NCI-H128 (cell line): ENCODE measurements at regions not wholly inside any gene's neighbourhood (a gene's known extent, or its start where the extent isn't known, plus 50 kb on each side); places are given as distances from the start of the nearest gene placed in this dataset.
"Not testable (repeated sequence)": the region's sequence is repeated elsewhere in the genome, so short reads cannot be mapped to it uniquely, and the experiment has no call there.

Source experiments
- DNase-seq: peaks from one replicate; lab custom pipeline; 2025; ENCODE audit not compliant: unreplicated experiment; lab: John Stamatoyannopoulos, UW

DNA sequence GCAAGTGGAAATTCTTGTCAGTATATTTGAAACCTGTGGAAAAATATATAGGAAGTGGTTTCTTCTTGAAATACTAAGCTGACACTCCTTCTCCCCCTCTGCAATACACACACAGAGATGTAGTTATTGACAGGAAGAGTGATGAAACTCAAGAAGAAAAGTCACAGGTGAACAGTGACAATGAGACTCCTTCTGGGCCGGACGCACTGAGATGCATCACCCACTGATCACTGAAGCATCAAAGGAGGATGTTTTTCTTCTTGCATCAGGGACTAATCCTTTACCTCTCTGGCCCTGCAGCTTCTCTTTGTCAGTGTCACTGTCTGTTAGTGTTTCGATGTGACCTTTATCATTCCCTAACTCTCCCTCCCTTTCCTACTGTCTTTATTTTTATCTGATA is 1864.2 kb upstream of the C9orf72 start:
- DNase-seq: no peak

DNA sequence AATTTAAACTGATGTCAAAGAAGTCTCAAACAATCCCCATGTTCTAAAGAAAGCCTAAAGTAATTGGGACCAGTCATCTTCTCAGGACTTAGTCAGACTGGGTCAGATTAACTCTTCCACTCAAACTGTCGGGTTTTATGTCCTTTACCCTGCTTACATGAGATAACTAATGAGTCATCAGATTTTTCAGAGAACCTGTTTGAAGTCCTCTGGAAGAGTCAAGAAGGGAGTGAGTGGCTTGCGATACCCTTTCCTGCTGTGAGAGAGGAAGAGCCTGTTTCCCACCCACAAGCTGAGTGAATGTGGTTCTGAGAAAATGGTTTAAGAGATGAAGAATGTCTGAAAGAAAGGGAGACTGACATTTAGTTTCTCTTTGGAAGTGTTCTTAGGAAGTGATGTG is 1866.7 kb upstream of the C9orf72 start:
- no peak for DNase-seq

DNA sequence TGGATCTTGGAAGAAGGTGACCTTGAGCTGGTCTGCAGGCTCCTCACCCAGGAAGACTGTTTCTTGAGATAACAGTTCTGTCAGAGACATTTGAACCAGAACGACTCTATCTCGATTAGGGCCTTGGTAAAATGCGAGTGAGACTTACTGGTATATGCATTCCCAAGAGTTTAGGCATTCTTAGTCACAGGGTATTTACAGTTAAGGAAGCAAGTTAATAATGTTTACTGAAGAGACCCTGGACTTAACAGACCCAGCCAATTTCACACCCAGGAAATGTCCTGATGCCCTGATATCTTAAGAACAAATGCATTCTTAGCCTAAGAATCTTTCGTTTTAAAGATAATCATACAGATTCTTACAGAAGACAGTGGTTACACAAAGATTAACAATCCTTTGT is 1867.2 kb upstream of the C9orf72 start:
- no peak for DNase-seq

DNA sequence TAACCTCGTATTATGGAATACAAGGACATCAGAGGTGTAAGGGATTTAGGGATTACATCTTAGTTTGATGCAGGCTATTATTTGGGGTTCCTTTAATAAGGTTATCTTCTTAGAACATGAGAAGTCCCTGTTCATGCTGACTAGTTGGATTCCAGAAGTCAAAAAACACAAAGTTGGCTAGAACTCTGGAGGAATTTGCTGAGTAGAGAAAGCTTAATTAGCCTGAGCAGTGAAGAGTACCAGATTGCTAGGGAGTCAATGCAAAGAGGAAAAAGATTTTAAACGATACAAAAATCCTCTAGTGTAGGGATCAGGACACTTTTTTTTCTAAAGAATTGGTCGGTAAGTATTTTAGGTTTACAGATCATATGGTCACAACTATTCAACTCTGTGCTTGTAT is 1872.5 kb upstream of the C9orf72 start:
- no peak for DNase-seq

DNA sequence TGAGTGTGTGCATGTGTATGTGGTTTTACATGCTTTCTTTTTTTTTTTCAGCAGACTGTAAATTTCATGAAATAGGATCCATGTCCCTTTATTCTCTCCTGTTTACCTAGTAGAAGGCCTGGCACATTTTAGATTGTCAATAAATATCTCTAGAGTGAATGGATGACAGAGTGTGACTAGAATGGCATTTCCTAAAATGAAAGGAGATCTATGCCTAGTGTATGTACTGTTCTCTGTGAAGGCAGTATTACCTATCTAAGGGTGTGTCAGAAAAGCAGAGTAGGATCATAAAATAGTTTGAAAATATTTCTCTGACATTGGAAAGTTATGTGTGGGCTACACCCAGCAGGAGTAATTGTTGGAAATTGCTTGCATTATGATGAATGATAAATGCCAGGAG is 1876.0 kb upstream of the C9orf72 start:
- DNase-seq: peak; percentile 4

DNA sequence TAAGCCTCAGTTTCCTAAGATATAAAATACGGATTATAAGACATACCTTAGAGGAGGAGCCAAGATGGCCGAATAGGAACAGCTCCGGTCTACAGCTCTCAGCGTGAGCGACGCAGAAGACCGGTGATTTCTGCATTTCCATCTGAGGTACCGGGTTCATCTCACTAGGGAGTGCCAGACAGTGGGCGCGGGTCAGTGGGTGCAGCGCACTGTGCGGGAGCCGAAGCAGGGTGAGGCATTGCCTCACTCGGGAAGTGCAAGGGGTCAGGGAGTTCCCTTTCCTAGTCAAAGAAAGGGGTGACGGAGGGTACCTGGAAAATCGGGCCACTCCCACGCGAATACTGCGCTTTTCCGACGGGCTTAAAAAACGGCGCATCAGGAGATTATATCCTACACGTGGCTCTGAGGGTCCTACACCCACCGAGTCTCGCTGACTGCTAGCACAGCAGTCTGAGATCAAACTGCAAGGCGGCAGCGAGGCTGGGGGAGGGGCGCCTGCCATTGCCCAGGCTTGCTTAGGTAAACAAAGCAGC is 1877.1 kb upstream of the C9orf72 start:
- DNase-seq: not testable (repeated sequence)

DNA sequence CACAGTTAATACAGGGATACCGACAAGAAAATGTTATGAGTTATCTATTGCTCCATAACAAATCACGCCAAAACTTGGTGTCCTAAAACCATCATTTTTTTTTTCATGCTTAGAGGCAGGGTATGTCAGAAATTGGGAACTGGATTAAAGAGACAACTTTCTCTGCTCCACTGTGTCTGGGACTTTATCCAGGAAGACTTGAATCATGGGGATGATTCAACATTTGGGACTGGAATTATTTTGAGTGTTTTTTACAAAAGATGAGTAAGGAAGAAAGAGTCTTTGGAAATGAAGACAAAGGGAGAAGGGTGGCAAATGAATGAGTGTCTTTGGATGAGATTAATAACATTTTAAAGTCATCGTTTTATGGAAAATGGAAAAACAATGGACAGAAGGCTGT is 1883.7 kb upstream of the C9orf72 start:
- DNase-seq: no peak

DNA sequence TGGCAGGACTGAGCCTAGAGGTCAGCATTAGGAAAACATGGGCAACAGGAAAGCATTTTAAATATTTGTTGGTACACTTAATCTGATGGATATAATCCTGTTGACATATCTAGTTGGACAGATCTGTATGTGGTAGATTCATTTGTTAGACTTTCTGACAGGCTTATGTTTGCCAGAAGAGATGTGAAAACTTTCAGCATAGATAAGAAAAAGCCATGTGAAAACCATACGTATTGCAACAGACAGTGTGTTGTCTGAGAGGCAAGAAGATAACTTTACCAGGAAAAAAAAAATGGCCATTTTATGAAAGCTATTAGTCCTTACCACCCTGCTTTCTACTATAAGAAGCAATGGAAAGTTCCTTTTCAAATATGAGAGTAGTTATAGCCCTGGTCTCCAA is 1902.2 kb upstream of the C9orf72 start:
- no peak for DNase-seq

DNA sequence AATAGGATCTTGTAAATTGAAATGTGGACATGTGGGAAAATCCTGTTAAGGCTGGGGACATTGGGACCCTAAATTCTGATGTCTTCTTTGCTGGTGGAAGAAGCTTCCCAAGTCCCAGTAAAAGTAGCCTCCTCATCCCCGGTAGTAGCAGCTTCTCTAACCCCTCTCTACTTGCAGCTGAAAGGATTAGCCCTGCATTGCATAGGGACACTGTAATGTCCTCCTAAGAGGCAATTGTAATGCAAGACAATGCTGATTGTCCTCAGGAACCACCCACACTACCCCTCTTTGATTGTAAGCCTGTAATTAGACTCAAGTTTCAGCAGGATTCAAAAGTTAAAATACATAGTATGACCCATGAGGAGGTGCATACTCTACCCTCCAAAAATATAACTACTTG is 1938.4 kb upstream of the C9orf72 start:
- DNase-seq: no peak

DNA sequence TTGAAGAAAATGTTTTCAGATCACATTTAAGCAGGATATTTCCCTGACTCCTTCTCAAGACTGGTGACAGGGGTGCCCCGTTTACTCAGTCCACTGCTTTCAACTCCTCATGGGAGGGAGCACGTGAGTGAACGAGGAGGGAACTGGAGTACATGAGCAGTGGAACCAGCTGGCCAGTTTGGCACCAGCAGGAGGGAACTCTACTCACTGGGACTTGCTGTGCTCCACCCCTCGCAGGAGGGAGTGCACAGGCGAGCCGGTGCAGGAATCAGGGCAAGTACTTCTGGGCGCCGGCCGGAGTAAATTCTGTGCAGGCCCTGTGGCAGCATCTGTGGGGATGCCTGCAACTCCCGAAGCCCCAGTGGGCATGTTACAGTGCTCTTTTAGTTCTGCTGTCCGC is 1941.1 kb upstream of the C9orf72 start:
- DNase-seq: no peak

DNA sequence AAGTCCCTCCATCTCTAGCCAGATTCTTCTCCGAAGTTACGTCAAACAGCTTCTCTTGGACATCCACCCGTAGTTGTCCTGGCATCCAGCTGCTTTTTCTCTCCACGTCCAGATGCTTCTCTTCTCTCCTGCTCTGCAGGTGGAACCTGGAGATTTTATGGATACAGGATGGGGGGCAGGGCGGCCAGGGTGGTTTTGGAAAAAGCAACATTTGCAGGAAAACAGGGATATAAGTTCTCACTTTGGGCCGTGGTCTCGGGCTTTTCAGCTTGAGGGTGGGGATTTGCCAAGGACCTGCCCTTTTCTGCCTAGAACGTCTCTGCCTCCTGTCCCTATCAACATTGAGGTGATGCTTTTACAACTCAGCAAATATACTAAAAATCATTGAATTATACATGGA is 1941.6 kb upstream of the C9orf72 start:
- no peak for DNase-seq

DNA sequence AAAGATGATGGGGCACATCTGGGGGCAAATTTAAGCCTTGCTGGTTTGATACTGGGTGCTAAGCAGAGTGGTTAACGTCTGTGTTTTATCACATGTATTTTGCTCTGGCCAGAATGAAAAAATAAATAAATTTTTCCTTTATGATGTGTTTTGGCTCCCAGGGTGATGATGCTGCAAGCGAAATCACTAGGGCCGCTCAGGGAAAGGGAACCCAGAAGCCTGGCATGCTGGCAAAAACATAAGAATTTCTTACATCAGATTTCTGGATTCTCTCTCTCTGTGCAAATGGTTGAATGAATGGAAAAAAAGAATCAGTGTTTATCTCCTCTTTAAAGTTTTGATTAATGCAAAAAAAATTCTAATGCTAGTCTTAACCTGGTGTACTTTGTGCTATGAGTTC is 1975.2 kb upstream of the C9orf72 start:
- DNase-seq: no peak

DNA sequence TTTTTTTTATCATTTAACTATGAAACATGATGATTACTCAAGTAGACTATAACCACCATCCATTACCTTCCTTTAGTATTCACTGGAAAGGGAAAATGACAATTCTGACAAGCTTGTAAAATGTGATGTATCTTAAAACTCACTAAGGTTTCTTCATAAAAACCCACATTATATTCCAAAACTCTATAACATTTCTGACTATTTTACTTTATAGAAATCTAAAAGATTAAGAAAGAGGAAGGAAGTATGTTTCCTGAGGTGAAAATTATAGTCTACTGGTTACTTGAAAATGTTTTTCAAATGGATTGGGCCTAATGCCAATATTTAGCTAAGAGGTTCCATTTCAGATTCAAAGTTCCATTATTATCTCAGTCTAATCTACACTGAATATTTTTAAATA is 1982.2 kb upstream of the C9orf72 start:
- DNase-seq: no peak

DNA sequence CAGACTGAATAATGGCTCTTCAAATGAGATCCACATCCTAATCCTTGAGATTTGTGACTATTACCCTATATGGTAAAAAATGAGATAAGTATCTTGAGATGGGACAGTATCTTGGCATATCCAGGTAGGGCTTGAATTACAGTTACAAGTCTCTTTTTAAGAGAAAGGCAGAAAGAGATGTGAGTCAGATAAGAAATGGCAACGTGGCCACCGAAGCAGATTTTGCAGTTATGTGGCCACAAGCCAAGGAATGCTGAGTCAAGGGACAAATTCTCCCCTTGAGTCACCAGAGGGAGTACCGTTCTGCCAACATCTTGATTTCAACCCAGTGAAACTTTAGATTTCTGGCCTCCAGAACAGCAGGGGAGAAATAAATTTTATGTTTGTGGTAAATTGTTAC is 1983.0 kb upstream of the C9orf72 start:
- no peak for DNase-seq

DNA sequence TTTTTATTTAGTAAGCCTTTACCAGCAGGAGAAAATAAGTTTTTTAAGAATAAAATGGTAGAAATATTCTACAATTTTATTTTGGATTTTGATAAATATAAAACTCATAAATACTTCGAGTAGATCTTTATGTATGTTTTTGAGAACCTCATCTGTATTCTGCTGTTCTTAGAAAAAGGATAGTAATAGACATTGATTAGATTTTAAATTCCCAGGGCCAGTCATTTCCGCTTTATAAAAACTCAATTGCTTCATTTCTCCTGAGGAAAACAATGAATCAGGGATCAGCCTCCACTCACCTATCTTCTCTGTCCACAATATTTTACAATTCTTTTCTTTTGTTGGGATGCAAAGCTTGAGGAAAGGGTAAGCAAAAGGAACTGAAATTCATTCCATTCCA is 1983.5 kb upstream of the C9orf72 start:
- DNase-seq: no peak

DNA sequence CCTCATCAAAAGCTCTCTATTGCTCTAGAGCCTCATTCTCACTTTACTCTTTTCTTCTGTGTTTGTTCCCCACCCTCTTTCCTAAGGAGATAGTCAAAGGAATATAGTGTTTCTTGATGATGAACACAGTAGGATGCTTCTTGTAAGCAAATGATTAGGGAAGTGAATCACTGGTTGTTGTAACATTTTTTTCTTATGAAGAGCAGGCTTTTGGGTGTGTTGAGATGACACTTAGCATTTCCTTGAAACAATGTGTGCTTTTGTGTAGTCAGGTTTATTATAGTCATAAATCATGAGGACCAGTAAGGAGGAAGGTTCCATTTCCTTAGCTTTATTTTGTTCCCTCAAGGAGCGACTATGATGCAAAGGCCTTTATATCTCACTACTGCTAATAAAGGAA is 1991.3 kb upstream of the C9orf72 start:
- no peak for DNase-seq

DNA sequence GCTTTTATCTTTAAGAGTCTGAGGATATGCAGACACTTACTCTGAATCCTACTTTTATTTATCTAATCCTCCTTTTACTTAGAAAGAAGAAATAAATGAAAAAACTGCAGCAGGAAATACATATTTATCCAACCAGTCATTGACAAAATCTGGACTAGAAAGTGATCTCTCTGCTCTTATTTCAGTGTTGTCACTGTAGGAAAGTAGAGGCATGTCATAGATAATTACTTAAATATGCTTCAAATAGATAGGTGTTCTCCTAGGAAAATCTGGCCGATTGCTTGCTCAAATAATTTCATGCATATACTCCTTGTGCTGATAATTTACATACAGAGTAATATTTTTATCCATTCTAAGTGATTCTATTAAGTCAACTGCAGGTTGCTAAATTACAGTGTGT is 2001.9 kb upstream of the C9orf72 start:
- no peak for DNase-seq

DNA sequence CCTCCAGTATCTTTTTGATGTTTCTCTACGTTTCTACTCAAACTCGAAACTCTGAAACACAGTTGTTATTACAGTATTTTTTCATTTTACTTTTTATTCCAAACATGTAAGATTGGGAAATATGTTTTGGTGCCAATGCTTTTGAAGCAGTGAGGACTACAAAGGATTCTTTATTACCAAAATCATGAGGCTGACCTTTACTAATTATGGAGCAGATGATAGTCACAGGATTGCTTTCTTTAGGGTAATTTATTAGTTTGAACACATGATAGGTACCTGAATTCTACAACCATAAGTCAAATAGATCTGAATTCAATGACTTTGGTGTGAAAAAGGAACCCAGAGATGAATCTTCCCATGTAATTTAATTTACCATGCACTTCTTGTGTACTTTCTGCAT is 2015.1 kb upstream of the C9orf72 start:
- DNase-seq: no peak

DNA sequence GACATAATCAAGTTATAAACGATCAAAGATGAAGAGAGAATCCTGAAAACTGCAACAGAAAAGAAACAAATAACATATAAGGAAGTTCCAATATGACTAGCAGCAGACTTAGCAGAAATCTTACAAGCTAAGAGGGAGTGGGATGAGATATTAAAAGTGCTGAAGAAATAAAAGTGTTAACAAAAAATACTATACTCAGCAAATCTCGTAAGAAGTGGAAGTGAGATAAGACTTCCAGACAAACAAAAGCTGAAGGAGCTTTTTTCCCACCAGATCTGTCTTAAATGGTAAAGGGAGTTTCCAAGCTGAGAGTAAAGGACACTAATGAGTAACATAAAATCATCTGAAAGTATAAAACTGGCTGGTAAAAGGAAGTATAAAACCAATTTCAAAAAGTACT is 2036.0 kb upstream of the C9orf72 start:
- no peak for DNase-seq

DNA sequence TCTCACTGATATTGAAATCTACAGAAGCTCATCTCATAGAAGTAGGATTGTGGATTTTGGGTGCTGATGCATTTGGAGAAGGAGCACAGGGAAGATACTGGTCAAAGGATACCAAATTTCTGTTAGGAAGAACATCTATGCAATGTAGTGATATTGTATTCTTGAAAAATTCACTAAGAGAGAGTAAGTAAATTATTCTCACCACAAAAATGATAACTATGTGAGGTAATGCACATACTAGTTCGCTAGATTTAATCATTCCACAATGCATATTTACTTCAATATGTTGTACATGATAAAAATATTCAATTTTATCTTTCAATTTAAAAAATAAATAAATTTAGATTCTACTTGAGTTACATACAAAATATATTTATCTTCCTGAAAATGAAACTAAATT is 2040.5 kb upstream of the C9orf72 start:
- no peak for DNase-seq

DNA sequence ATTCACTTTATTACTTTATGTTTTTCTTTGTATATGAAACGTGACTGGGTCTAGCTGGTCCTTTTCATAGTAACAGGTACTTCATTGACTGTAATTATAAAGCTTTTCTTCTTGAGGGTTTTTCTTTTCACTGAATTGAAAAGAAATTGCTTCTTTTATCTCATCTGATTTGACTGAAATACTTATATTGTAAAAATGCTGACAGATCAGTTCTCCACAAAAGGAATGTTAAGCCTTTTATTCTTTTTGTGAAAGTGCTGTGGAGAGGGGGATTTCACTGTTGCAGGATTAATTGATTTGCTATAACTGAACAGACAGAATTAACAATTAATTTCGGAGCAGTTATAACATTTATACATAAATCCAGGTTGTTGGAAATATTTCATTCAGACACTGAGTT is 2043.6 kb upstream of the C9orf72 start:
- no peak for DNase-seq

DNA sequence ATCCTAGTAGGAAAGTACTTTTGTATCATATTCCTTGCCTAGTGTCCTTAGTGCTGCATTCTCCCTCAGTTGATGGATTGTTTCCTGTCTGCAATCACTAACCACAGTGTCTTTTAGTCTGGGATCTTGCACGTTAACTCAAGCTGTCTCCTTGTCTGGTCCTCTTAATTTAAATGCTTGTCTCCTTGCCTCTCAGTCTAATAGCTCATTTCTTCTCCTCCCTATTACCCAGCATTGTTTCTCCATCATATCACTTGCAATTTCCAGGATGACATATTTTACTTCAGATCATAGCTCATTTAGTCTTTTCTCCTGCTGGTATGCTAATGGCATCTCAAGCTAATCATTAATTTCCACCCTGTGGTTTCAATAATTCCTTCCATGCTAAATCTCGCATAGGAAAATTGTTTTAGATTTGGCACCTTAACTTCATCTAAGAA is 2052.0 kb upstream of the C9orf72 start:
- no peak for DNase-seq

DNA sequence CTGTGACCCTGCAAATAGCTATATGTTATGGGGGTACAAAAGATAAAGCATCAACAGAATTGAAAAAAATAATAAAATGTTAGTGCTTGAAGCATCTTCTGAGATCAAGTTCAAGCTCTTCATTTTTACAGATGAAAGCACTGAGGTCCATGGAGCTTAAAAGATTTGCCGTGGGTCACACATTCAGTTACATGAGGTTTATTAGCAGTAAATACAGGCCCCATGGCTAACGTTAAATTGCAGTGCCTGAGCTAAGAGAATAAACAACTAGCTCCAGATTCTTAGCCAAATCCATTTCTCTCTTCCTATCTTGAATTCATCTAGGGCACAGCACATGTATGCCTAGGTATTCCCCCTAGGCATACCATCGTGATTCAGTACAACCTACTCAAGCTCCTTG is 2052.7 kb upstream of the C9orf72 start:
- no peak for DNase-seq

DNA sequence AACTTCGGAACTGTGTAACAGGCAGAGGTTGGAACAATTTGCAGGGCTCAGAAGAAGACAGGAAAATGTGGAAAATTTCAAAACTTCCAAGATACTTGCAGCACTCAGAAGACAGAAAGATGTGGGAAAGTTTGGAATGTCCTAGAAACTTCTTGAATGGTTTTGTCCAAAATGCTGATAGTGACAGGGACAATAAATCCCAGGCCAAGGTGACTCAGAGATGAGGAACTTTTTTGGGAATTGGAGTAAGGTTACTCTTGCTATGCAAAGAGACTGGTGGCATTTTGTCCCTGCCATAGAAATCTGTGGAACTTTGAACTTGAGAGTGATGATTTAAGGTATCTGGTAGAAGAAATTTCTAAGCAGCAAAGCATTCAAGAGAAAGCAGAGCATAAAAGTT is 2055.6 kb upstream of the C9orf72 start:
- DNase-seq: not testable (repeated sequence)
